H1 (cell line): ENCODE measurements at regions not wholly inside any gene's neighbourhood (a gene's known extent, or its start where the extent isn't known, plus 50 kb on each side); places are given as distances from the start of the nearest gene placed in this dataset.
A peak's percentile ranks its signal among the peaks of the same experiment; 100 is the strongest.

Source experiments
- CTCF ChIA-PET: fragments of 300-600 bp; sonication (Branson Sonifier 250); formaldehyde crosslinking; loops from one replicate; lab custom pipeline; 2021; ENCODE audit not compliant: partially characterized antibody; lab: Charles Lee
- POLR2A ChIA-PET: fragments of 300-600 bp; sonication (Branson Sonifier 250); formaldehyde crosslinking; loops from one replicate; lab custom pipeline; 2021; ENCODE audit warnings: inconsistent platforms; ENCODE audit not compliant: partially characterized antibody; lab: Charles Lee
- DNase-seq, 2 experiments: peaks; one replicate each; pipeline versions ENCODE4 v3.0.0 to v3.0.0-alpha.2; 2010 to 2022; ENCODE audit warnings: low spot score in 2 of 2, low read depth in 1 of 2, mixed read lengths in 1 of 2
- FAIRE-seq: peaks from 2 replicates; lab custom pipeline; 2011; peaks lifted over from hg19 to GRCh38; lab: Jason Lieb, UNC
- H2AFZ ChIP-seq: 2 replicates; pipeline ENCODE4 v1.8.1; 2012; ENCODE audit warnings: low read length, inconsistent platforms
- H2AK5ac ChIP-seq: 2 replicates; pipeline ENCODE4 v1.6.1; 2013; ENCODE audit warnings: low read depth, low read length
- H2BK120ac ChIP-seq: replicated peaks from 2 replicates; pipeline ENCODE3; 2013; ENCODE audit warnings: low read depth, low read length, inconsistent platforms
- H2BK12ac ChIP-seq: 2 replicates; pipeline ENCODE4 v1.6.1; 2013; ENCODE audit warnings: low read depth, low read length
- H2BK15ac ChIP-seq: 2 replicates; pipeline ENCODE4 v1.6.1; 2013; ENCODE audit warnings: low read length
- H2BK20ac ChIP-seq: 2 replicates; pipeline ENCODE4 v1.6.1; 2013; ENCODE audit warnings: low read length
- H2BK5ac ChIP-seq: 2 replicates; pipeline ENCODE4 v1.6.1; 2013; ENCODE audit warnings: low read depth, low read length
- H3K14ac ChIP-seq: 2 replicates; pipeline ENCODE4 v1.6.1; 2013; ENCODE audit warnings: inconsistent platforms; ENCODE audit not compliant: insufficient read length
- H3K18ac ChIP-seq: 2 replicates; pipeline ENCODE4 v1.6.1; 2013; ENCODE audit warnings: low read length; ENCODE audit errors: extremely low read depth
- H3K23ac ChIP-seq: 2 replicates; pipeline ENCODE4 v1.6.1; 2013; ENCODE audit warnings: inconsistent platforms; ENCODE audit not compliant: insufficient read length
- H3K23me2 ChIP-seq: 2 replicates; pipeline ENCODE4 v1.6.1; 2013; ENCODE audit warnings: low read depth, low read length
- H3K27ac ChIP-seq: 2 replicates; pipeline ENCODE4 v1.6.1; 2011; ENCODE audit warnings: low read depth, low read length, inconsistent platforms
- H3K27me3 ChIP-seq, 4 experiments: replicated peaks in 1 of 4; 1 replicate in 1 of 4; 2 replicates in 3 of 4; pipeline versions ENCODE4 v1.6.1 to v1.8.1; 2011 to 2013; ENCODE audit warnings: low read length in 3 of 4, mild to moderate bottlenecking in 3 of 4, inconsistent platforms in 2 of 4, mixed read lengths in 2 of 4, moderate library complexity in 1 of 4; ENCODE audit not compliant: control insufficient read depth in 3 of 4, insufficient read depth in 3 of 4; ENCODE audit errors: extremely low read depth in 1 of 4
- H3K36me3 ChIP-seq, 4 experiments: 2 replicates each; pipeline versions ENCODE4 v1.6.1 to v1.8.1; 2011 to 2013; ENCODE audit warnings: mild to moderate bottlenecking in 4 of 4, low read length in 3 of 4, moderate library complexity in 2 of 4, control low read depth in 1 of 4, inconsistent platforms in 1 of 4; ENCODE audit not compliant: insufficient read depth in 4 of 4, control insufficient read depth in 2 of 4
- H3K4ac ChIP-seq: replicated peaks from 2 replicates; pipeline ENCODE3; 2013; ENCODE audit warnings: low read length, low read depth, mixed read lengths, inconsistent platforms; ENCODE audit not compliant: insufficient read length
- H3K4me1 ChIP-seq, 4 experiments: replicated peaks in 1 of 4; 1 replicate in 1 of 4; 2 replicates in 3 of 4; pipeline versions ENCODE4 v1.6.1 to v1.8.1; 2011 to 2013; ENCODE audit warnings: low read length in 3 of 4, inconsistent platforms in 2 of 4, mixed read lengths in 1 of 4; ENCODE audit not compliant: insufficient read depth in 4 of 4, control insufficient read depth in 3 of 4
- H3K4me2 ChIP-seq, 2 experiments: 2 replicates each; pipeline versions ENCODE4 v1.6.1 to v1.8.1; 2011 to 2013; ENCODE audit warnings: low read depth in 2 of 2, low read length in 2 of 2, control low read depth in 1 of 2, inconsistent platforms in 1 of 2, mild to moderate bottlenecking in 1 of 2; ENCODE audit not compliant: insufficient read depth in 1 of 2
- H3K4me3 ChIP-seq, 4 experiments: fragments of 200-600, 300-600 bp in 1 of 4; sonication (generic), shearing (Covaris generic), sonication (Bioruptor Twin) in 1 of 4; 2 replicates each; pipeline versions ENCODE4 v1.5.1 to v1.8.1; 2011 to 2016; ENCODE audit warnings: low read length in 4 of 4, low read depth in 3 of 4, control low read depth in 2 of 4, inconsistent platforms in 2 of 4, mild to moderate bottlenecking in 2 of 4, mixed read lengths in 1 of 4, moderate library complexity in 1 of 4; ENCODE audit not compliant: insufficient read depth in 2 of 4; ENCODE audit errors: extremely low read depth in 1 of 4
- H3K56ac ChIP-seq: replicated peaks from 2 replicates; pipeline ENCODE3; 2013; ENCODE audit warnings: low read depth, mild to moderate bottlenecking, mixed read lengths, low read length, inconsistent platforms; ENCODE audit not compliant: insufficient read length
- H3K79me1 ChIP-seq: 2 replicates; pipeline ENCODE4 v1.6.1; 2013; ENCODE audit warnings: low read depth, low read length, control low read depth
- H3K79me2 ChIP-seq, 2 experiments: 2 replicates each; pipeline versions ENCODE4 v1.6.1 to v1.8.1; 2012 to 2013; ENCODE audit warnings: low read length in 2 of 2, mild to moderate bottlenecking in 2 of 2, inconsistent platforms in 1 of 2; ENCODE audit not compliant: insufficient read depth in 2 of 2, control insufficient read depth in 1 of 2
- H3K9ac ChIP-seq, 4 experiments: replicated peaks in 1 of 4; 1 replicate in 1 of 4; 2 replicates in 3 of 4; pipeline versions ENCODE4 v1.6.1 to v1.8.1; 2011 to 2013; ENCODE audit warnings: low read depth in 3 of 4, low read length in 3 of 4, control low read depth in 2 of 4, mild to moderate bottlenecking in 2 of 4, moderate library complexity in 2 of 4, inconsistent platforms in 1 of 4; ENCODE audit errors: extremely low read depth in 1 of 4
- H3K9me3 ChIP-seq, 2 experiments: 2 replicates each; pipeline versions ENCODE4 v1.6.1 to v1.8.1; 2012 to 2013; ENCODE audit warnings: mild to moderate bottlenecking in 2 of 2, moderate library complexity in 2 of 2, control low read depth in 1 of 2, inconsistent platforms in 1 of 2, low read depth in 1 of 2, low read length in 1 of 2, mixed read lengths in 1 of 2; ENCODE audit not compliant: insufficient read depth in 2 of 2
- H4K20me1 ChIP-seq, 2 experiments: replicated peaks in 1 of 2; 2 replicates each; pipeline versions ENCODE3 to v1.8.1; 2011 to 2013; ENCODE audit warnings: inconsistent platforms in 2 of 2, low read length in 2 of 2, mild to moderate bottlenecking in 1 of 2; ENCODE audit not compliant: insufficient read depth in 2 of 2, control insufficient read depth in 1 of 2
- H4K5ac ChIP-seq: 2 replicates; pipeline ENCODE4 v1.6.1; 2013; ENCODE audit warnings: low read length, low read depth, mixed read lengths, inconsistent platforms; ENCODE audit not compliant: insufficient read length
- H4K8ac ChIP-seq: 2 replicates; pipeline ENCODE4 v1.8.0; 2013; ENCODE audit warnings: mild to moderate bottlenecking, moderate library complexity, low read length, inconsistent platforms; ENCODE audit not compliant: insufficient read depth; ENCODE audit errors: extremely low read depth
- H4K91ac ChIP-seq: replicated peaks from 2 replicates; pipeline ENCODE3; 2013; ENCODE audit warnings: low read length, mixed read lengths, inconsistent platforms; ENCODE audit not compliant: insufficient read length
- E2F6 ChIP-seq: IDR thresholded peaks from 2 replicates; pipeline ENCODE4 v1.6.1; 2012; ENCODE audit warnings: inconsistent platforms
- SIN3A ChIP-seq, 2 experiments: IDR thresholded peaks in 1 of 2; conservative IDR thresholded peaks in 1 of 2; 2 replicates each; pipeline ENCODE4 v1.6.1; 2011 to 2012; ENCODE audit warnings: low read length in 2 of 2, improper control_type of control experiment in 1 of 2, low read depth in 1 of 2, mild to moderate bottlenecking in 1 of 2
- WGBS, 2 experiments: shearing (Covaris generic) in 1 of 2; methylation state at CpG; one replicate each; pipeline versions ENCODE4 v1.1.6 to v1.1.7; 2013 to 2015; ENCODE audit warnings: low lambda C conversion rate in 2 of 2, mixed read lengths in 2 of 2, inconsistent platforms in 1 of 2, low coverage in 1 of 2, missing lambda C conversion rate in 1 of 2; ENCODE audit not compliant: insufficient replicate concordance in 2 of 2, insufficient coverage in 1 of 2, insufficient read length in 1 of 2; ENCODE audit errors: extremely low coverage in 1 of 2, missing lambda C conversion rate in 1 of 2; 5-methylcytosine and 5-hydroxymethylcytosine counted together

GRCh38 chr12:42749239-42749638, 159.7 kb upstream of the PRICKLE1 start:
- WGBS, 2 experiments = 100% methylated on average over 1 of the region's 1 CpG; no CpG with 5 or more reads in 1 of the 2 experiments
- Histone ChIP-seq H2BK12ac (no peak overlapping the region), H4K20me1 (no peaks in the 10 kb centered on the region), H3K18ac (no peak overlapping the region), H3K9me3 (peaks cover 14 to 19% of the 10 kb centered on the region in 2 experiments), H2BK20ac (no peak overlapping the region), H3K56ac (no peak overlapping the region), H3K4me1 (no peaks in the 10 kb centered on the region), H2AFZ (no peak overlapping the region), H3K4ac (no peak overlapping the region), H2AK5ac (no peak overlapping the region), H3K4me3 (no peak overlapping the region), H3K36me3 (no peaks in the 10 kb centered on the region), H4K8ac (no peak overlapping the region), H2BK15ac (0 out of 2 replicates have a peak overlapping the region, but pooled peaks have one; percentile 31), H3K27ac (no peak overlapping the region), H3K4me2 (no peak overlapping the region), H3K9ac (no peak overlapping the region), H4K5ac (no peak overlapping the region), H3K23me2 (no peaks in the 10 kb centered on the region), H4K91ac (no peak overlapping the region), H3K79me2 (no peaks in the 10 kb centered on the region), H2BK120ac (no peak overlapping the region), H2BK5ac (no peak overlapping the region), H3K23ac (no peak overlapping the region), H3K27me3 (no peaks in the 10 kb centered on the region), H3K79me1 (no peaks in the 10 kb centered on the region), H3K14ac (no peak overlapping the region)
- FAIRE-seq (no peak), DNase-seq (no peak)
- CTCF ChIA-PET = interaction anchor here (0.8 kb wide), 1 partner anchor 13 kb away, joined by 3 read pairs; no protein-coding TSS in a partner anchor
- no peak for TF ChIP-seq E2F6
- TF ChIP-seq SIN3A (conservative IDR thresholded peaks at IDR 0.05 in 1 of 2, IDR thresholded peaks at IDR 0.05 in 1 of 2; ENCODE audit: low read depth in 1 of 2, low read length in 2 of 2) = no peak
- POLR2A ChIA-PET = no interaction called here
